Neural cell (in vitro differentiated cells): ENCODE measurements at regions not wholly inside any gene's neighbourhood (a gene's known extent, or its start where the extent isn't known, plus 50 kb on each side); places are given as distances from the start of the nearest gene placed in this dataset.

Experiments
- H2AFZ ChIP-seq: fragments of 200-600, 300-800 bp; sonication (generic), shearing (Covaris generic); 2 replicates; pipeline ENCODE4 v1.6.0; 2014; ENCODE audit warnings: low read depth, mild to moderate bottlenecking, antibody characterized with exemption, low read length, moderate library complexity
- H3F3A ChIP-seq: fragments of 200-600 bp; shearing (Covaris generic); 2 replicates; pipeline ENCODE4 v1.6.1; 2016; ENCODE audit warnings: mild to moderate bottlenecking, moderate library complexity, mixed read lengths, antibody characterized with exemption, low read length; ENCODE audit not compliant: insufficient read depth, poor library complexity, severe bottlenecking
- H3K27ac ChIP-seq: fragments of 200-600, 300-800 bp; sonication (generic), shearing (Covaris generic); 2 replicates; pipeline ENCODE4 v1.5.1; 2014; ENCODE audit warnings: mild to moderate bottlenecking, low read length, moderate library complexity
- H3K27me3 ChIP-seq: fragments of 300-800, 200-600 bp; sonication (generic), shearing (Covaris generic); 2 replicates; pipeline ENCODE4 v1.6.0; 2014; ENCODE audit warnings: mild to moderate bottlenecking, low read depth, low read length, moderate library complexity; ENCODE audit not compliant: insufficient read depth
- H3K36me3 ChIP-seq: fragments of 300-800, 200-600 bp; sonication (generic), shearing (Covaris generic); 2 replicates; pipeline ENCODE4 v1.5.1; 2014; ENCODE audit warnings: mild to moderate bottlenecking, antibody characterized with exemption, low read length, moderate library complexity; ENCODE audit not compliant: insufficient read depth
- H3K4me2 ChIP-seq: fragments of 300-800, 200-600 bp; sonication (generic), shearing (Covaris generic); 2 replicates; pipeline ENCODE4 v1.6.0; 2014; ENCODE audit warnings: mild to moderate bottlenecking, low read length
- H3K4me3 ChIP-seq: fragments of 300-800, 200-600 bp; sonication (generic), shearing (Covaris generic); 2 replicates; pipeline ENCODE4 v1.5.1; 2014; ENCODE audit warnings: mild to moderate bottlenecking, low read length, moderate library complexity
- H3K79me2 ChIP-seq: fragments of 200-600 bp; shearing (Covaris generic); replicated peaks from 2 replicates; pipeline ENCODE4 v1.6.0; 2014; ENCODE audit warnings: mild to moderate bottlenecking, low read length, moderate library complexity; ENCODE audit not compliant: insufficient read depth
- H3K9ac ChIP-seq: fragments of 300-800, 200-600 bp; sonication (generic), shearing (Covaris generic); 2 replicates; pipeline ENCODE4 v1.6.1; 2016; ENCODE audit warnings: mild to moderate bottlenecking, low read length, mixed read lengths
- H3K9me2 ChIP-seq: fragments of 200-600 bp; shearing (Covaris generic); 2 replicates; pipeline ENCODE4 v1.6.1; 2016; ENCODE audit warnings: mild to moderate bottlenecking, low read length, mixed read lengths; ENCODE audit not compliant: insufficient read depth
- H3K9me3 ChIP-seq: fragments of 200-600, 300-800 bp; sonication (generic), shearing (Covaris generic); 2 replicates; pipeline ENCODE4 v1.6.1; 2016; ENCODE audit warnings: mild to moderate bottlenecking, mixed run types, low read length, moderate library complexity, mixed read lengths
- H4K20me1 ChIP-seq: fragments of 200-600 bp; shearing (Covaris generic); 2 replicates; pipeline ENCODE4 v1.6.1; 2016; ENCODE audit warnings: mild to moderate bottlenecking, mixed run types; ENCODE audit not compliant: insufficient read depth
- CTCF ChIP-seq: fragments of 450-650 bp; IDR thresholded peaks from 2 replicates; pipeline ENCODE4 v1.5.1; 2014; ENCODE audit warnings: antibody characterized with exemption, mild to moderate bottlenecking, moderate library complexity; ENCODE audit not compliant: poor library complexity, severe bottlenecking
- EP300 ChIP-seq: fragments of 450-650 bp; conservative IDR thresholded peaks from 2 replicates; pipeline ENCODE4 v1.6.1; 2014; ENCODE audit warnings: antibody characterized with exemption, mild to moderate bottlenecking, moderate library complexity; ENCODE audit not compliant: poor library complexity, severe bottlenecking
- EZH2 ChIP-seq: fragments of 200-600, 300-800 bp; shearing (Covaris generic), sonication (generic); IDR thresholded peaks from 2 replicates; pipeline ENCODE4 v1.6.1; 2014; ENCODE audit warnings: antibody characterized with exemption, low read length, borderline replicate concordance, mild to moderate bottlenecking; ENCODE audit not compliant: insufficient read depth, poor library complexity, severe bottlenecking
- MXI1 ChIP-seq: fragments of 450-650 bp; conservative IDR thresholded peaks from 2 replicates; pipeline ENCODE4 v1.6.1; 2014; ENCODE audit warnings: antibody characterized with exemption, mild to moderate bottlenecking; ENCODE audit not compliant: poor library complexity, severe bottlenecking
- POLR2AphosphoS5 ChIP-seq: IDR thresholded peaks from 2 replicates; pipeline ENCODE4 v1.6.1; 2012
- RAD21 ChIP-seq: fragments of 450-650 bp; conservative IDR thresholded peaks from 2 replicates; pipeline ENCODE4 v1.6.1; 2014; ENCODE audit warnings: antibody characterized with exemption, mild to moderate bottlenecking, moderate library complexity
- REST ChIP-seq: IDR thresholded peaks from 2 replicates; pipeline ENCODE4 v1.6.1; 2012; ENCODE audit warnings: borderline replicate concordance
- SMC3 ChIP-seq: fragments of 450-650 bp; conservative IDR thresholded peaks from 2 replicates; pipeline ENCODE4 v1.6.1; 2014; ENCODE audit warnings: antibody characterized with exemption, mild to moderate bottlenecking, moderate library complexity; ENCODE audit not compliant: poor library complexity
- TAF1 ChIP-seq: IDR thresholded peaks from 2 replicates; pipeline ENCODE4 v1.6.1; 2012; ENCODE audit warnings: low read depth

GRCh38 chr1:39104158-39105060 lies 78.3 kb downstream of the NDUFS5 start:
- no peaks in the 10 kb centered on the region for H3K27me3 ChIP-seq
- TF ChIP-seq CTCF (no peak), POLR2AphosphoS5 (no peak), TAF1 (peak; percentile 11), REST (no peak), RAD21 (no peak), EP300 (no peak), SMC3 (no peak), EZH2 (no peak)
- H3F3A ChIP-seq = peaks cover 20% of the 10 kb centered on the region
- peak overlapping the region; percentile 79 for H3K27ac ChIP-seq
- no peaks in the 10 kb centered on the region for H3K36me3 ChIP-seq
- peak overlapping the region; percentile 88 for H3K9ac ChIP-seq
- peaks cover 3% of the 10 kb centered on the region for H4K20me1 ChIP-seq
- no peaks in the 10 kb centered on the region for H3K9me2 ChIP-seq
- peaks cover 63% of the 10 kb centered on the region for H3K79me2 ChIP-seq
- H2AFZ ChIP-seq = peak overlapping the region; percentile 36
- peak overlapping the region; percentile 79 for H3K4me2 ChIP-seq
- H3K4me3 ChIP-seq = peak overlapping the region; percentile 68
- H3K9me3 ChIP-seq = no peaks in the 10 kb centered on the region

GRCh38 chr1:39105061-39105840 lies 79.1 kb downstream of the NDUFS5 start:
- Histone ChIP-seq H4K20me1 (no peaks in the 10 kb centered on the region), H3K36me3 (no peaks in the 10 kb centered on the region), H2AFZ (no peak overlapping the region), H3K27ac (peak overlapping the region; percentile 79), H3F3A (peaks cover 22% of the 10 kb centered on the region), H3K9me3 (no peaks in the 10 kb centered on the region), H3K4me3 (peak overlapping the region; percentile 77), H3K4me2 (peak overlapping the region; percentile 79), H3K9me2 (no peaks in the 10 kb centered on the region), H3K9ac (peak overlapping the region; percentile 88), H3K27me3 (no peaks in the 10 kb centered on the region), H3K79me2 (peaks cover 63% of the 10 kb centered on the region)
- TF ChIP-seq SMC3 (no peak), MXI1 (peak; percentile 9), REST (no peak)
